Lower lobe of right lung (tissue), 2 donors: ENCODE measurements at regions not wholly inside any gene's neighbourhood (a gene's known extent, or its start where the extent isn't known, plus 50 kb on each side); places are given as distances from the start of the nearest gene placed in this dataset.

Source experiments
- ATAC-seq, 2 donors: fragments of 200-7000 bp; cut with Tn5 transposase; one replicate each; pipeline ENCODE4 v1.9.1; 2020 to 2022; ENCODE audit warnings: mild to moderate bottlenecking in 2 of 2, moderate library complexity in 2 of 2
- DNase-seq: peaks from one replicate; pipeline ENCODE4 v3.0.0-alpha.2; 2020
- H3K27ac ChIP-seq: fragments of 200-600 bp; one replicate; pipeline ENCODE4 v1.8.0; 2022
- H3K27me3 ChIP-seq: fragments of 200-600 bp; one replicate; pipeline ENCODE4 v1.8.0; 2022; ENCODE audit warnings: low read depth
- H3K36me3 ChIP-seq: fragments of 200-600 bp; one replicate; pipeline ENCODE4 v1.8.0; 2022; ENCODE audit warnings: mild to moderate bottlenecking
- H3K4me1 ChIP-seq: fragments of 200-600 bp; one replicate; pipeline ENCODE4 v1.8.0; 2022
- H3K4me3 ChIP-seq: fragments of 200-600 bp; one replicate; pipeline ENCODE4 v1.8.0; 2022; ENCODE audit warnings: mild to moderate bottlenecking
- H3K9me3 ChIP-seq: fragments of 200-600 bp; one replicate; pipeline ENCODE4 v1.8.0; 2022
- CTCF ChIP-seq: fragments of 200-600 bp; IDR thresholded peaks from one replicate; pipeline ENCODE4 v1.8.0; 2022; ENCODE audit warnings: antibody characterized with exemption, mild to moderate bottlenecking
- intact Hi-C: fragments of 100-400 bp; cut with DNase I; formaldehyde crosslinking; loops from one replicate; pipeline ENCODE4 v1.11.0; 2022
- donor health status: DM: no; HTN: yes; CAD: no; lungs with severe emphysema.

- H3K27me3 ChIP-seq, result no peaks in the 10 kb centered on the region
- H3K4me3 ChIP-seq, result no peak overlapping the region
- intact Hi-C loops, result no loop called here
- no peak for TF ChIP-seq CTCF
- no peaks in the 10 kb centered on the region for H3K9me3 ChIP-seq
- ATAC-seq (peak; percentile 49 to 73), DNase-seq (peak; percentile 69)
- H3K27ac ChIP-seq, result peak overlapping the region; percentile 26
- no peaks in the 10 kb centered on the region for H3K4me1 ChIP-seq
- H3K36me3 ChIP-seq, result no peaks in the 10 kb centered on the region
These were observed 106.3 kb downstream of the GYPC start for GRCh38 chr2:126761981-126762878.

- intact Hi-C loops, result no loop called here
- H3K4me3 ChIP-seq, result no peak overlapping the region
- ATAC-seq (peak in 1 of 2 donors; percentile 26), DNase-seq (no peak)
- no peaks in the 10 kb centered on the region for H3K4me1 ChIP-seq
- H3K27me3 ChIP-seq, result no peaks in the 10 kb centered on the region
- no peaks in the 10 kb centered on the region for H3K36me3 ChIP-seq
- H3K9me3 ChIP-seq, result no peaks in the 10 kb centered on the region
- no peak for TF ChIP-seq CTCF
- H3K27ac ChIP-seq, result no peak overlapping the region
These were observed 108.8 kb downstream of the GYPC start for GRCh38 chr2:126764686-126765265.

- TF ChIP-seq CTCF, result no peak
- Histone ChIP-seq H3K4me3 (no peak overlapping the region), H3K27me3 (no peaks in the 10 kb centered on the region), H3K9me3 (no peaks in the 10 kb centered on the region), H3K36me3 (no peaks in the 10 kb centered on the region), H3K27ac (no peak overlapping the region), H3K4me1 (no peaks in the 10 kb centered on the region)
- ATAC-seq (no peak), DNase-seq (no peak)
- intact Hi-C loops, result no loop called here
These were observed 109.4 kb downstream of the GYPC start for GRCh38 chr2:126765395-126765794.

- Histone ChIP-seq H3K36me3 (no peaks in the 10 kb centered on the region), H3K9me3 (no peaks in the 10 kb centered on the region), H3K4me1 (no peaks in the 10 kb centered on the region), H3K27me3 (no peaks in the 10 kb centered on the region), H3K4me3 (no peak overlapping the region), H3K27ac (no peak overlapping the region)
- TF ChIP-seq CTCF, result no peak
- DNase-seq, result no peak
- intact Hi-C loops, result no loop called here
- ATAC-seq, result no peak
These were observed 110.5 kb downstream of the GYPC start for GRCh38 chr2:126766295-126766968.

GRCh38 chr2:126766969-126767296, 111.0 kb downstream of the GYPC start:
- Histone ChIP-seq H3K27me3 (no peaks in the 10 kb centered on the region), H3K9me3 (no peaks in the 10 kb centered on the region), H3K4me3 (no peak overlapping the region), H3K36me3 (no peaks in the 10 kb centered on the region), H3K4me1 (no peaks in the 10 kb centered on the region), H3K27ac (no peak overlapping the region)
- ATAC-seq, result no peak
- intact Hi-C loops, result no loop called here
- TF ChIP-seq CTCF, result no peak
- no peak for DNase-seq
